GM12874 (cell line): ENCODE measurements at regions not wholly inside any gene's neighbourhood (a gene's known extent, or its start where the extent isn't known, plus 50 kb on each side); places are given as distances from the start of the nearest gene placed in this dataset.

Experiments
- TF ChIP-seq, protein P1 (sequence below): IDR thresholded peaks from 2 replicates; pipeline ENCODE4 v1.5.1; 2011; ENCODE audit warnings: low read depth, mild to moderate bottlenecking, control low read depth, low read length, moderate library complexity; ENCODE audit not compliant: insufficient read depth

DNA sequence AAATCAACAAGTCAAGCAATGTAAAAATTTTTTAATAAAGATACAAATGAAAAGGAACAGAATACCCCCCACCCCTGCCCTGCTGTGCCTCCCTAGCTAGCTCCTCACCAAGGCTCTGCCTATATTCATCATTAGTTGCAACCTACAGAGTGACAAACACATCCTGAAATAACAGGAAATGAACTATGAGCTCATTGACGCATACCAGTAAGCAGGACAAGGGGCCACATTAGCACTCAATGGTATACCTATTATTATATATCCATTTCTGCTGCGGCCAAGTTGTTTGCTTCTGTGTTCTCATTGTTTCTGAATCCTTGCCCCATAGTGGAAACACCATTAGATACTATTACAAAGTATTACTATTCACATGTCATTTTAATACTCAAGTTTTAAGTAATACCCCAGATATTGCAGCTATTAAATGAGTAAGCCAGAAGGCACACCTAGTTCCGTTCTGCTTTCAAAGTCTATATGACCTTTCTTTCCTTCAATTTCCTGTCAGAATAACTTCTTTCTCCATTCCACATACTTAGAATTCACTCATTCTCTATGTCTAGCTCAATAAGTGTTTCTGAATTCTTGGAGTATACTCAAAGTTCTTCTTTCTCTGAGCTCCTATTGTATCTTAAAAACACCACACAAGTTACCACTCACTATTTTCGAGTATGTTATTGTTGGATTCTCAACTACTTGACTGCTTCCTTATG, 1214.9 kb downstream of the PLA2G4A start:
- TF ChIP-seq, protein P1, sequence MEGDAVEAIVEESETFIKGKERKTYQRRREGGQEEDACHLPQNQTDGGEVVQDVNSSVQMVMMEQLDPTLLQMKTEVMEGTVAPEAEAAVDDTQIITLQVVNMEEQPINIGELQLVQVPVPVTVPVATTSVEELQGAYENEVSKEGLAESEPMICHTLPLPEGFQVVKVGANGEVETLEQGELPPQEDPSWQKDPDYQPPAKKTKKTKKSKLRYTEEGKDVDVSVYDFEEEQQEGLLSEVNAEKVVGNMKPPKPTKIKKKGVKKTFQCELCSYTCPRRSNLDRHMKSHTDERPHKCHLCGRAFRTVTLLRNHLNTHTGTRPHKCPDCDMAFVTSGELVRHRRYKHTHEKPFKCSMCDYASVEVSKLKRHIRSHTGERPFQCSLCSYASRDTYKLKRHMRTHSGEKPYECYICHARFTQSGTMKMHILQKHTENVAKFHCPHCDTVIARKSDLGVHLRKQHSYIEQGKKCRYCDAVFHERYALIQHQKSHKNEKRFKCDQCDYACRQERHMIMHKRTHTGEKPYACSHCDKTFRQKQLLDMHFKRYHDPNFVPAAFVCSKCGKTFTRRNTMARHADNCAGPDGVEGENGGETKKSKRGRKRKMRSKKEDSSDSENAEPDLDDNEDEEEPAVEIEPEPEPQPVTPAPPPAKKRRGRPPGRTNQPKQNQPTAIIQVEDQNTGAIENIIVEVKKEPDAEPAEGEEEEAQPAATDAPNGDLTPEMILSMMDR, result no peak

DNA sequence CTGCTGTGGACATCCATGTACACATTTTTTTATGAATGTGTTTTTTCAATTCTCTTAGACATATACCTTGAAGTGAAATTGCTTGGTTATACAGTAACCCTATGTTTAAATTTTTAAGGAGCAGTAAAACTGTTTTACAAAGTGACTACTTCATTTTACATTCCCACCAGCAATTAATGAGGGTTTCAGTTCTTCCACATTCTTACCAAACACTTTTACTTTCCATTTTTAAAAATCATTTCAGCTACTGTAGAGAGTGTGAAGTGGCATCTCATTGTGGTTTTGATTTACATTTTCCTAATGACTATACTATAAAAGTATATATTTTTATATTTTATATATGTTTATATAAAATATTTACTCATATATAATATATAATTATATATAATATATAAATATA, 1221.5 kb downstream of the PLA2G4A start:
- TF ChIP-seq, protein P1, result no peak

DNA sequence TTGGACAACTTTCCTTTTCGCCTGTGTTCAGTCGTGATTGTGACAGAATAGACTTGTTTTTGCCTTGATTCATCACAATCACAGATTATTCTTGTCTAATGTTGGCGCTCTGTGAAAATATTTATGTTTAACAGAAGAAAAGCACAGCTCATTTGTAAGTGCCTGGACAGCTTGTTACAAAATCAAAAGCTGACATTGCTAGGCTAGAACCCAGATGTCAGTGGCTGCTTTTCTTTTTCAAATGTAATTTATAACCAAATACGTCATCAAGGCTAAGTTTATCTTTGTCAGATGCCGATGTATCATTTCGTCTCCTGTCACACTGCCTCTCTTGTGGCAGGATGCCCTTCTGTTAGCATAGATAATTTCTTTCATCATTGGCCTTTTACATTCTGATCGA, 1227.3 kb downstream of the PLA2G4A start:
- TF ChIP-seq, protein P1, result no peak

DNA sequence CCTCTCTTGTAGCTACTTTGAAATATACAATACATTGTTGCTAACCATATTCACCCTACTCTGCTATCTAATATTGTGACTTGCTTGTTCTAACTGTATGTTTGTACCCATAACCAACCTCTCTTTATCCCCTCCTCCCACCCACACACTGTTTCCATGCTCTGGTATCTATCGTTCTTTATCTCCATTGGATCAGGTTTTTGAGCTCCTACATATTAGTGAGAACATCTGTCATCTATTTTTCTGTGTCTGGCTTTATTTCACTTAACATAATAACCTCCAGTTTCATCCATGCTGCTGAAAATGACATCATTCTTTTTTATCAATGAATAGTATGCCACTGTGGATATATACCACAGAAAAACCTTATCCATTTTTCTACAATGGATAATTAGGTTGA, 1230.1 kb downstream of the PLA2G4A start:
- TF ChIP-seq, protein P1, result no peak

DNA sequence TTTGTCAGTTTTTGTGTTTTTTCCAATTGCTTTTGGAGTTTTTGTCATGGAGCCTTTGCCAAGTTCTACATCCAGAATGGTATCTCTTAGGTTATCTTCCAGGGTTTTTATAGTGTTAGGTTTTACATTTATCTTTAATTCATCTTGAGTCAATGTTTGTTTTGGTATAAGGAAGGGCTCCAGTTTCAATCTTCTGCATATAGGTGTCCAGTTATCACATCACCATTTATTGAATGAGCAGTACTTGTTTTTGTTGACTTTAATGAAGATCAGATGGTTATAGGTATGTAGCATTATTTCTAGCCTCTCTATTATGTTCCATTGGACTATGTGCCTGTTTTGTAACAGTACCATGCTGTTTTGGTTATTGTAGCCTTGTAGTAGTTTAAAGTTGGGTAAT, 1233.1 kb downstream of the PLA2G4A start:
- TF ChIP-seq, protein P1, result no peak

DNA sequence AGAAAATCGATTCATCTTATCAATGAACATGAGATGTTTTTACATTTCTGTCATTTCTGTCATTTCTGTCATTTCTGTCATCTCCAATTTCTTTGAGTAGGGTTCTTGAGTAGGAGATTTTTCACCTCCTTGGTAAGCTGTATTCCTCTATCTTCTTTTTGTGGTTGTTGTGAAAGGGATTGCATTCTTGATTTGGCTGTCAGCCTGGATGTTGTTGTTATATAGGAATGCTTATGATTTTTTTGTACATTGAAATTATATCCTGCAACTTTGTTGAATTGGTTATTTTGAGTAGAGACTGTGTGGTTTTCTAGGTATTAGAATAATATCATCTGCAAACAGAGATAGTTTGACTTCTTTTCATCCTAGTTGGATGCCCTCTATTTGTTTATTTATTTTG, 1233.7 kb downstream of the PLA2G4A start:
- TF ChIP-seq, protein P1, result no peak

DNA sequence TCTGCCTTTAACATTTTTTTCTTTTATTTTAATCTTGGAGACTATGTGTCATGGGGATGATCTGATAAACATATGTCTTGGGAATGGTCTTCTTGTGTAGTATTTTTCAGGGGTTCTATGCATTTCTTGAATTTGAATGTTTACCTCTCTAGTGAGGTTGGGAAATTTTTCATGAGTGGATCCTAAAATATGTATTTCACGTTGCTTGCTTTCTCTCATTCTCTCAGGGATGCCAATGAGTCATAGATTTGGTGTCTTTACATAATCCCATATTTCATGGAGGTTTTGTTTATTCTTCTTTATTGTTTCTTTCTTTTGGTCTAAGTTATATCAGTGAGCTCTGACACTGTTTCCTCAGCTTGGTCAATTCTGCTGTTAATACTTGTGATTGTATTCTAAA, 1237.2 kb downstream of the PLA2G4A start:
- TF ChIP-seq, protein P1, result no peak
